Small intestine (tissue), 7 donors: ENCODE measurements at regions not wholly inside any gene's neighbourhood (a gene's known extent, or its start where the extent isn't known, plus 50 kb on each side); places are given as distances from the start of the nearest gene placed in this dataset.
"Not testable (repeated sequence)": the region's sequence is repeated elsewhere in the genome, so short reads cannot be mapped to it uniquely, and the experiment has no call there.

Experiments
- DNase-seq, 2 donors: peaks; one replicate each; pipeline versions ENCODE4 v3.0.0 to v3.0.0-alpha.2; 2013
- FAIRE-seq: peaks from 2 replicates; lab custom pipeline; 2012; peaks lifted over from hg19 to GRCh38; lab: Jason Lieb, UNC
- H3K27ac ChIP-seq, 3 donors: one replicate each; pipeline ENCODE4 v1.5.1; 2013; ENCODE audit warnings: low read length in 2 of 3, mild to moderate bottlenecking in 2 of 3, control low read depth in 1 of 3, inconsistent platforms in 1 of 3, low read depth in 1 of 3, moderate library complexity in 1 of 3
- H3K27me3 ChIP-seq, 3 donors: one replicate each; pipeline ENCODE4 v1.6.1; 2013; ENCODE audit warnings: low read length in 3 of 3, inconsistent platforms in 1 of 3; ENCODE audit not compliant: control insufficient read depth in 3 of 3, insufficient read depth in 3 of 3
- H3K36me3 ChIP-seq, 3 donors: one replicate each; pipeline ENCODE4 v1.6.1; 2013; ENCODE audit warnings: low read length in 3 of 3, inconsistent platforms in 1 of 3, low read depth in 1 of 3, mild to moderate bottlenecking in 1 of 3, moderate library complexity in 1 of 3; ENCODE audit not compliant: control insufficient read depth in 3 of 3, insufficient read depth in 2 of 3
- H3K4me1 ChIP-seq, 3 donors: one replicate each; pipeline ENCODE4 v1.6.1; 2013; ENCODE audit warnings: low read length in 2 of 3, inconsistent platforms in 1 of 3, low read depth in 1 of 3, mild to moderate bottlenecking in 1 of 3, moderate library complexity in 1 of 3; ENCODE audit not compliant: control insufficient read depth in 3 of 3, insufficient read depth in 2 of 3
- H3K4me3 ChIP-seq, 3 donors: one replicate each; pipeline ENCODE4 v1.5.1; 2013; ENCODE audit warnings: low read length in 3 of 3, control low read depth in 1 of 3, inconsistent platforms in 1 of 3, low read depth in 1 of 3, mild to moderate bottlenecking in 1 of 3, moderate library complexity in 1 of 3
- H3K9me3 ChIP-seq, 2 donors: one replicate each; pipeline ENCODE4 v1.6.1; 2013; ENCODE audit warnings: low read depth in 1 of 2, low read length in 1 of 2; ENCODE audit not compliant: control insufficient read depth in 2 of 2, insufficient read depth in 1 of 2
- WGBS, 3 donors: extraction: QIAGEN DNeasy Blood & Tissue Kit; methylation state at CpG; one replicate each; pipeline ENCODE4 v1.1.7; 2013; 5-methylcytosine and 5-hydroxymethylcytosine counted together
- donor health status: healthy with polysubstance abuse.
- donor health status: control.
- donor health status: control.
- donor health status: Bipolar disorder and iron deficiency.
- donor health status: healthy.

- Histone ChIP-seq H3K9me3 (no peaks in the 10 kb centered on the region), H3K27me3 (no peaks in the 10 kb centered on the region), H3K4me1 (no peaks in the 10 kb centered on the region), H3K27ac (no peak overlapping the region), H3K4me3 (no peak overlapping the region), H3K36me3 (no peaks in the 10 kb centered on the region)
- no peak for DNase-seq
- WGBS, 3 donors, result 34 to 60% (median 49%) methylated on average over 3 of the region's 3 CpGs
- FAIRE-seq, result no peak
These were observed 194.3 kb upstream of the POF1B start for GRCh38 chrX:85573801-85574200.

- DNase-seq (no peak), FAIRE-seq (no peak)
- Histone ChIP-seq H3K4me1 (no peaks in the 10 kb centered on the region), H3K27ac (no peak overlapping the region), H3K9me3 (no peaks in the 10 kb centered on the region), H3K36me3 (no peaks in the 10 kb centered on the region), H3K27me3 (no peaks in the 10 kb centered on the region), H3K4me3 (no peak overlapping the region)
- 30 to 56% (median 39%) methylated on average over 1 of the region's 1 CpG for WGBS, 3 donors
These were observed 191.0 kb upstream of the POF1B start for GRCh38 chrX:85570496-85570895.

GRCh38 chrX:85569686-85570085, 190.2 kb upstream of the POF1B start:
- Histone ChIP-seq H3K27ac (no peak overlapping the region), H3K36me3 (no peaks in the 10 kb centered on the region), H3K4me1 (no peaks in the 10 kb centered on the region), H3K4me3 (no peak overlapping the region), H3K9me3 (no peaks in the 10 kb centered on the region), H3K27me3 (no peaks in the 10 kb centered on the region)
- DNase-seq, result no peak
- 34 to 46% (median 39%) methylated on average over 4 of the region's 4 CpGs for WGBS, 3 donors
- FAIRE-seq, result no peak

GRCh38 chrX:85569096-85569495, 189.6 kb upstream of the POF1B start:
- DNase-seq (no peak), FAIRE-seq (no peak)
- no peaks in the 10 kb centered on the region for H3K4me1 ChIP-seq
- no peak overlapping the region for H3K27ac ChIP-seq
- no peaks in the 10 kb centered on the region for H3K27me3 ChIP-seq
- H3K9me3 ChIP-seq, result no peaks in the 10 kb centered on the region
- no peaks in the 10 kb centered on the region for H3K36me3 ChIP-seq
- no peak overlapping the region for H3K4me3 ChIP-seq
- WGBS, 3 donors, result 41 to 73% (median 69%) methylated on average over 1 of the region's 1 CpG

GRCh38 chrX:85561231-85561630, 181.8 kb upstream of the POF1B start:
- DNase-seq (no peak), FAIRE-seq (no peak)
- H3K27ac ChIP-seq, result no peak overlapping the region
- WGBS, 3 donors, result 59 to 74% (median 73%) methylated on average over 3 to 7 of the region's 7 CpGs
- H3K27me3 ChIP-seq, result no peaks in the 10 kb centered on the region
- H3K36me3 ChIP-seq, result no peaks in the 10 kb centered on the region
- H3K4me3 ChIP-seq, result no peak overlapping the region
- H3K9me3 ChIP-seq, result no peaks in the 10 kb centered on the region
- no peaks in the 10 kb centered on the region for H3K4me1 ChIP-seq

- H3K27me3 ChIP-seq, result no peaks in the 10 kb centered on the region
- no peaks in the 10 kb centered on the region for H3K4me1 ChIP-seq
- no peaks in the 10 kb centered on the region for H3K9me3 ChIP-seq
- FAIRE-seq (peak; percentile 96), DNase-seq (peak in 1 of 2 donors; percentile 8)
- 0 to 7% (median 3%) methylated on average over 4 of the region's 4 CpGs for WGBS, 3 donors
- H3K36me3 ChIP-seq, result no peaks in the 10 kb centered on the region
- no peak overlapping the region for H3K27ac ChIP-seq
- H3K4me3 ChIP-seq, result no peak overlapping the region
These were observed 165.1 kb upstream of the POF1B start for GRCh38 chrX:85544609-85545008.

GRCh38 chrX:85543866-85544265, 164.4 kb upstream of the POF1B start:
- no peaks in the 10 kb centered on the region for H3K27me3 ChIP-seq
- DNase-seq (no peak), FAIRE-seq (peak; percentile 15)
- H3K4me3 ChIP-seq, result no peak overlapping the region
- H3K9me3 ChIP-seq, result no peaks in the 10 kb centered on the region
- H3K4me1 ChIP-seq, result no peaks in the 10 kb centered on the region
- WGBS, 3 donors, result 72 to 90% (median 77%) methylated on average over 3 of the region's 3 CpGs
- no peak overlapping the region for H3K27ac ChIP-seq
- no peaks in the 10 kb centered on the region for H3K36me3 ChIP-seq

- not testable (repeated sequence) for H3K27me3 ChIP-seq, FAIRE-seq, H3K4me3 ChIP-seq, H3K36me3 ChIP-seq, H3K9me3 ChIP-seq, DNase-seq, H3K4me1 ChIP-seq, H3K27ac ChIP-seq
- WGBS, 3 donors, result 89 to 95% (median 91%) methylated on average over 14 to 17 of the region's 17 CpGs
These were observed 149.7 kb upstream of the POF1B start for GRCh38 chrX:85529141-85529540.

GRCh38 chrX:85517994-85518718, 138.7 kb upstream of the POF1B start:
- no peak overlapping the region for H3K27ac ChIP-seq
- H3K4me3 ChIP-seq, result no peak overlapping the region
- no peaks in the 10 kb centered on the region for H3K36me3 ChIP-seq
- 26 to 65% (median 36%) methylated on average over 2 of the region's 2 CpGs for WGBS, 3 donors
- no peaks in the 10 kb centered on the region for H3K27me3 ChIP-seq
- DNase-seq (peak in 1 of 2 donors; percentile 2), FAIRE-seq (no peak)
- no peaks in the 10 kb centered on the region for H3K9me3 ChIP-seq
- no peaks in the 10 kb centered on the region for H3K4me1 ChIP-seq
